GM23338 (cell line): ENCODE measurements at regions not wholly inside any gene's neighbourhood (a gene's known extent, or its start where the extent isn't known, plus 50 kb on each side); places are given as distances from the start of the nearest gene placed in this dataset.

Source experiments
- CREB1 ChIP-seq: fragments of 250-450 bp; sonication (Bioruptor Pico); IDR thresholded peaks from 2 replicates; pipeline ENCODE4 v1.5.0; 2020; ENCODE audit warnings: low read depth, mild to moderate bottlenecking, moderate library complexity
- CTCF ChIP-seq, 2 experiments: fragments of 200-600 bp in 1 of 2; sonication (generic) in 1 of 2; conservative IDR thresholded peaks; 2 replicates each; pipeline versions ENCODE4 v1.5.1 to v1.6.1; 2016 to 2017; ENCODE audit warnings: antibody characterized with exemption in 2 of 2, low read depth in 2 of 2, mild to moderate bottlenecking in 2 of 2, moderate library complexity in 1 of 2
- ETS1 ChIP-seq: IDR thresholded peaks from 2 replicates; pipeline ENCODE4 v1.6.1; 2016; ENCODE audit warnings: antibody characterized with exemption
- EZH2 ChIP-seq: fragments of 200-600 bp; sonication (generic); IDR thresholded peaks from one replicate; pipeline ENCODE4 v1.8.0; 2017; ENCODE audit warnings: antibody characterized with exemption, mild to moderate bottlenecking, low read depth; ENCODE audit not compliant: unreplicated experiment
- EZH2phosphoT487 ChIP-seq: fragments of 200-600 bp; sonication (generic); IDR thresholded peaks from one replicate; pipeline ENCODE4 v1.8.1; 2018; ENCODE audit warnings: antibody characterized with exemption; ENCODE audit not compliant: unreplicated experiment
- POLR2AphosphoS5 ChIP-seq: IDR thresholded peaks from 2 replicates; pipeline ENCODE4 v1.6.1; 2016; ENCODE audit warnings: antibody characterized with exemption, low read depth
- REST ChIP-seq: IDR thresholded peaks from one replicate; pipeline ENCODE4 v1.6.1; 2018; ENCODE audit warnings: antibody characterized with exemption; ENCODE audit not compliant: unreplicated experiment
- ZNF114 ChIP-seq: fragments of 250-450 bp; sonication (Bioruptor Pico); IDR thresholded peaks from 2 replicates; pipeline ENCODE4 v1.5.0; 2020; ENCODE audit warnings: mild to moderate bottlenecking, moderate library complexity

GRCh38 chr3:190772831-190773230, 89.7 kb downstream of the GMNC start:
- TF ChIP-seq CTCF (conservative IDR thresholded peaks at IDR 0.05; ENCODE audit: low read depth in 2 of 2) (no peak), POLR2AphosphoS5 (no peak), EZH2 (no peak), REST (no peak), EZH2phosphoT487 (no peak), ZNF114 (CRISPR knock-in tag) (no peak), CREB1 (CRISPR knock-in tag) (no peak), ETS1 (no peak)
